ENCODE measurements at regions not wholly inside any gene's neighbourhood (a gene's known extent, or its start where the extent isn't known, plus 50 kb on each side); places are given as distances from the start of the nearest gene placed in this dataset.

GRCh38 chr2:180753809-180754761 is 226.3 kb upstream of the UBE2E3 start:
- DNase-seq = no peak
- WGBS (ENCODE audit: insufficient coverage) = 83% methylated on average over 1 of the region's 5 CpGs

GRCh38 chr2:180751306-180751920 is 229.0 kb upstream of the UBE2E3 start:
- H3K27ac ChIP-seq (ENCODE audit: low read length) = no peak overlapping the region
- no peak overlapping the region for H3K27ac Mint-ChIP-seq
- no peaks in the 10 kb centered on the region for H3K4me1 ChIP-seq (ENCODE audit: control insufficient read depth, insufficient read depth, low read length)
- no peaks in the 10 kb centered on the region for H3K36me3 Mint-ChIP-seq
- H3K36me3 ChIP-seq (ENCODE audit: control insufficient read depth, insufficient read depth, low read length) = no peaks in the 10 kb centered on the region
- no peak for TF ChIP-seq CTCF (IDR thresholded peaks at IDR 0.05)
- intact Hi-C loops (cut with micrococcal nuclease) = no loop called here
- H3K4me1 Mint-ChIP-seq = no peaks in the 10 kb centered on the region
- no peaks in the 10 kb centered on the region for H3K27me3 ChIP-seq (ENCODE audit: control insufficient read depth, insufficient read depth, low read length)
- H3K4me3 Mint-ChIP-seq = no peak overlapping the region
- H3K4me3 ChIP-seq (ENCODE audit: low read length) = no peak overlapping the region
- DNase-seq = no peak
- no peaks in the 10 kb centered on the region for H3K9me3 ChIP-seq (ENCODE audit: control insufficient read depth, insufficient read depth, low read length)
- peaks cover 0 to 3% of the 10 kb centered on the region in 2 donors for H3K27me3 Mint-ChIP-seq (ENCODE audit: low read depth in 2 of 2)
- H3K9me3 Mint-ChIP-seq = no peaks in the 10 kb centered on the region
- 92% methylated on average over 2 of the region's 4 CpGs for WGBS (ENCODE audit: insufficient coverage)
- no peak for ATAC-seq

More at GRCh38 chr2:180753809-180754761, 226.3 kb upstream of the UBE2E3 start:
- intact Hi-C loops (cut with micrococcal nuclease) = no loop called here
- no peak for ATAC-seq
- no peak overlapping the region for H3K27ac Mint-ChIP-seq
- H3K4me1 Mint-ChIP-seq = no peaks in the 10 kb centered on the region
- no peaks in the 10 kb centered on the region for H3K36me3 ChIP-seq (ENCODE audit: control insufficient read depth, insufficient read depth, low read length)
- no peaks in the 10 kb centered on the region for H3K36me3 Mint-ChIP-seq
- H3K27me3 ChIP-seq (ENCODE audit: control insufficient read depth, insufficient read depth, low read length) = no peaks in the 10 kb centered on the region
- no peaks in the 10 kb centered on the region for H3K27me3 Mint-ChIP-seq (ENCODE audit: low read depth in 2 of 2)
- no peaks in the 10 kb centered on the region for H3K9me3 Mint-ChIP-seq
- H3K4me3 Mint-ChIP-seq = no peak overlapping the region
- no peaks in the 10 kb centered on the region for H3K9me3 ChIP-seq (ENCODE audit: control insufficient read depth, insufficient read depth, low read length)
- no peaks in the 10 kb centered on the region for H3K4me1 ChIP-seq (ENCODE audit: control insufficient read depth, insufficient read depth, low read length)
- H3K4me3 ChIP-seq (ENCODE audit: low read length) = no peak overlapping the region
- no peak overlapping the region for H3K27ac ChIP-seq (ENCODE audit: low read length)
- TF ChIP-seq CTCF (IDR thresholded peaks at IDR 0.05) = no peak

GRCh38 chr2:180747728-180748127 is 232.7 kb upstream of the UBE2E3 start:
- DNase-seq (no peak), ATAC-seq (no peak)
- H3K4me3 Mint-ChIP-seq = no peak overlapping the region
- H3K27ac Mint-ChIP-seq = no peak overlapping the region
- Histone ChIP-seq H3K9me3 (ENCODE audit: control insufficient read depth, insufficient read depth, low read length) (no peaks in the 10 kb centered on the region), H3K36me3 (ENCODE audit: control insufficient read depth, insufficient read depth, low read length) (no peaks in the 10 kb centered on the region), H3K27me3 (ENCODE audit: control insufficient read depth, insufficient read depth, low read length) (no peaks in the 10 kb centered on the region), H3K4me3 (ENCODE audit: low read length) (no peak overlapping the region), H3K4me1 (ENCODE audit: control insufficient read depth, insufficient read depth, low read length) (no peaks in the 10 kb centered on the region), H3K27ac (ENCODE audit: low read length) (no peak overlapping the region)
- H3K4me1 Mint-ChIP-seq = no peaks in the 10 kb centered on the region
- WGBS (ENCODE audit: insufficient coverage) = 83% methylated on average over 3 of the region's 3 CpGs
- no peak for TF ChIP-seq CTCF (IDR thresholded peaks at IDR 0.05)
- no peaks in the 10 kb centered on the region for H3K36me3 Mint-ChIP-seq
- H3K9me3 Mint-ChIP-seq = no peaks in the 10 kb centered on the region
- intact Hi-C loops (cut with micrococcal nuclease) = no loop called here
- peaks cover 0 to 3% of the 10 kb centered on the region in 2 donors for H3K27me3 Mint-ChIP-seq (ENCODE audit: low read depth in 2 of 2)

All from natural killer cell (primary cell).